ENCODE measurements at regions not wholly inside any gene's neighbourhood (a gene's known extent, or its start where the extent isn't known, plus 50 kb on each side); places are given as distances from the start of the nearest gene placed in this dataset.

- TF ChIP-seq MXI1 (IDR thresholded peaks at IDR 0.05; ENCODE audit: borderline replicate concordance, low read depth, low read length) (no peak), CTCF (conservative IDR thresholded peaks at IDR 0.05; ENCODE audit: low read depth, low read length) (no peak), CHD1 (IDR thresholded peaks at IDR 0.05; ENCODE audit: low read depth, low read length) (no peak), BHLHE40 (IDR thresholded peaks at IDR 0.05; ENCODE audit: low read depth, low read length) (no peak), CEBPB (IDR thresholded peaks at IDR 0.05; ENCODE audit: low read depth, low read length) (no peak), POLR2A (IDR thresholded peaks at IDR 0.05; ENCODE audit: low read depth, low read length) (no peak), RAD21 (IDR thresholded peaks at IDR 0.05; ENCODE audit: low read length) (no peak), RFX5 (IDR thresholded peaks at IDR 0.05; ENCODE audit: low read depth, low read length) (no peak), MAZ (IDR thresholded peaks at IDR 0.05; ENCODE audit: borderline replicate concordance, low read depth, low read length) (no peak), NFE2L2 (IDR thresholded peaks at IDR 0.05; ENCODE audit: low read depth, low read length) (no peak), SMC3 (IDR thresholded peaks at IDR 0.05; ENCODE audit: low read depth, low read length) (no peak)
- TF ChIP-seq, protein P1, sequence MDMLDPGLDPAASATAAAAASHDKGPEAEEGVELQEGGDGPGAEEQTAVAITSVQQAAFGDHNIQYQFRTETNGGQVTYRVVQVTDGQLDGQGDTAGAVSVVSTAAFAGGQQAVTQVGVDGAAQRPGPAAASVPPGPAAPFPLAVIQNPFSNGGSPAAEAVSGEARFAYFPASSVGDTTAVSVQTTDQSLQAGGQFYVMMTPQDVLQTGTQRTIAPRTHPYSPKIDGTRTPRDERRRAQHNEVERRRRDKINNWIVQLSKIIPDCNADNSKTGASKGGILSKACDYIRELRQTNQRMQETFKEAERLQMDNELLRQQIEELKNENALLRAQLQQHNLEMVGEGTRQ (IDR thresholded peaks at IDR 0.05; ENCODE audit: low read depth, low read length) = no peak
Measured at GRCh38 chr6:9116026-9116425, 680.7 kb upstream of the SLC35B3 start.
